ENCODE measurements at regions not wholly inside any gene's neighbourhood (a gene's known extent, or its start where the extent isn't known, plus 50 kb on each side); places are given as distances from the start of the nearest gene placed in this dataset.

- TF ChIP-seq KLF10 (tag by site-specific recombination; IDR thresholded peaks at IDR 0.05), result no peak
- no peak for TF ChIP-seq ZNF660 (tag by site-specific recombination; IDR thresholded peaks at IDR 0.05)
- TF ChIP-seq ZNF830 (tag by site-specific recombination; IDR thresholded peaks at IDR 0.05; ENCODE audit: low read depth), result no peak
- TF ChIP-seq SP3 (tag by site-specific recombination; IDR thresholded peaks at IDR 0.05), result no peak
- no peak for TF ChIP-seq ZNF596 (tag by site-specific recombination; IDR thresholded peaks at IDR 0.05)
- TF ChIP-seq ZNF214 (tag by site-specific recombination; IDR thresholded peaks at IDR 0.05; ENCODE audit: borderline replicate concordance), result no peak
- Histone ChIP-seq H3K4me3 (ENCODE audit: low read depth, low read length) (no peak overlapping the region), H3K36me3 (ENCODE audit: control insufficient read depth in 2 of 2, insufficient read depth in 1 of 2, low read length in 2 of 2) (no peaks in the 10 kb centered on the region), H3K4me1 (ENCODE audit: control insufficient read depth, insufficient read depth, low read length) (peaks cover 6% of the 10 kb centered on the region), H3K27ac (ENCODE audit: extremely low read depth, low read depth, low read length) (no peak overlapping the region), H3K9me3 (ENCODE audit: control insufficient read depth, insufficient read depth, low read depth, low read length) (no peaks in the 10 kb centered on the region)
- ChIA-PET CTCF (no interaction called here), POLR2A (no interaction called here)
These were observed 61.1 kb upstream of the ACAN start for GRCh38 chr15:88742161-88742560.

DNA sequence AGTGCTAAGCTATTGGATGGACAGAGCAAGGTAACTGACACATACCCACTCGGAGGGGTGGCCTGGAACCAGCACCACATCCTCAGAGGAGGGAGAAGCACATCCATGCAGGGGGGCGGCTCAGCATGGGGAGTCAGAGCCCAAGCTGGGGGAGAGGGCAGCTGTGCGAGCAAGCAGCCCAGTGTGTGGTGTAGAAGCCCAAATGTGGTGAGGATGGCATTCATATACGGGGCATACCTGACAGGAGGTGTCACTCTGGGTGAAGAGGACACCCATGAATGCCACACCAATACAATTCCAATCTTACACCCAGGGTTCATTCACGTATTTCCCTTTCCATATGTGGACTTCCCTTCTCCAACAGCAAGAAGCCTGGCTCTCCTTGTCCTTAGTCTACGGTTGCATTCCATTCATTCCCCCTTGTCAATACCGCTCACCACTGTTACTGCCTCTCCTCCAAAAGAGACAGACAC is 58.7 kb upstream of the ACAN start:
- Histone ChIP-seq H3K36me3 (ENCODE audit: control insufficient read depth in 2 of 2, insufficient read depth in 1 of 2, low read length in 2 of 2) (no peaks in the 10 kb centered on the region), H3K27ac (ENCODE audit: extremely low read depth, low read depth, low read length) (no peak overlapping the region), H3K4me3 (ENCODE audit: low read depth, low read length) (no peak overlapping the region), H3K4me1 (ENCODE audit: control insufficient read depth, insufficient read depth, low read length) (peaks cover 6% of the 10 kb centered on the region), H3K9me3 (ENCODE audit: control insufficient read depth, insufficient read depth, low read depth, low read length) (no peaks in the 10 kb centered on the region)
- ChIA-PET CTCF (interaction anchor here (0.6 kb wide), 1 partner anchor 14 kb away, joined by 3 read pairs; no protein-coding TSS in a partner anchor), POLR2A (no interaction called here)
- TF ChIP-seq ZNF747 (tag by site-specific recombination; IDR thresholded peaks at IDR 0.05) (no peak), CTCF (tag by site-specific recombination; IDR thresholded peaks at IDR 0.05) (no peak), KLF17 (tag by site-specific recombination; IDR thresholded peaks at IDR 0.05) (no peak), ZBTB20 (tag by site-specific recombination; IDR thresholded peaks at IDR 0.05) (no peak), ZNF416 (tag by site-specific recombination; IDR thresholded peaks at IDR 0.05) (no peak), ZNF341 (tag by site-specific recombination; IDR thresholded peaks at IDR 0.05; ENCODE audit: low read depth) (no peak), ZEB2 (tag by site-specific recombination; IDR thresholded peaks at IDR 0.05) (no peak), ZNF155 (tag by site-specific recombination; IDR thresholded peaks at IDR 0.05) (no peak), ZNF302 (tag by site-specific recombination; IDR thresholded peaks at IDR 0.05; ENCODE audit: low read depth) (no peak), GLI4 (tag by site-specific recombination; IDR thresholded peaks at IDR 0.05) (no peak), ZNF76 (tag by site-specific recombination; IDR thresholded peaks at IDR 0.05; ENCODE audit: borderline replicate concordance, low read depth) (no peak), ZBTB7A (tag by site-specific recombination; IDR thresholded peaks at IDR 0.05; ENCODE audit: low read depth) (no peak), ZIC2 (tag by site-specific recombination; IDR thresholded peaks at IDR 0.05) (peak; percentile 21; the same call in 1 of the 2 replicates), ZBTB11 (tag by site-specific recombination; conservative IDR thresholded peaks at IDR 0.05; ENCODE audit: low read depth) (no peak), KLF9 (tag by site-specific recombination; IDR thresholded peaks at IDR 0.05; ENCODE audit: low read depth) (no peak), GLIS1 (tag by site-specific recombination; IDR thresholded peaks at IDR 0.05) (peak; percentile 89), SP7 (tag by site-specific recombination; IDR thresholded peaks at IDR 0.05) (no peak), GLIS2 (tag by site-specific recombination; IDR thresholded peaks at IDR 0.05) (0 out of 2 replicates have a peak, but pooled peaks have one; percentile 16), ZNF23 (tag by site-specific recombination; IDR thresholded peaks at IDR 0.05; ENCODE audit: borderline replicate concordance) (no peak)

All from HEK293 (cell line).